Left lung (tissue), 4 donors: ENCODE measurements at regions not wholly inside any gene's neighbourhood (a gene's known extent, or its start where the extent isn't known, plus 50 kb on each side); places are given as distances from the start of the nearest gene placed in this dataset.

Experiments
- ATAC-seq: fragments of 200-7000 bp; cut with Tn5 transposase; one replicate; pipeline ENCODE4 v1.9.1; 2020; ENCODE audit warnings: moderate library complexity
- DNase-seq, 4 donors: peaks; one replicate each; pipeline ENCODE4 v3.0.0-alpha.2; 2013 to 2020
- H3K27ac ChIP-seq, 2 donors: fragments of 200-600 bp; sonication (generic) in 1 of 2; one replicate each; pipeline versions ENCODE4 v1.5.0 to v1.8.0; 2020 to 2021
- H3K27me3 ChIP-seq, 2 donors: fragments of 200-600 bp; sonication (generic) in 1 of 2; one replicate each; pipeline versions ENCODE4 v1.5.0 to v1.8.0; 2020 to 2021
- H3K36me3 ChIP-seq, 2 donors: fragments of 200-600 bp; sonication (generic) in 1 of 2; one replicate each; pipeline versions ENCODE4 v1.5.0 to v1.8.0; 2020 to 2021
- H3K4me1 ChIP-seq, 2 donors: fragments of 200-600 bp; one replicate each; pipeline ENCODE4 v1.8.0; 2021
- H3K4me3 ChIP-seq, 2 donors: fragments of 200-600 bp; sonication (generic) in 1 of 2; one replicate each; pipeline versions ENCODE4 v1.5.0 to v1.8.0; 2020 to 2021; ENCODE audit warnings: mild to moderate bottlenecking in 1 of 2
- H3K9me3 ChIP-seq, 2 donors: fragments of 200-600 bp; sonication (generic) in 1 of 2; one replicate each; pipeline versions ENCODE4 v1.5.0 to v1.8.0; 2020 to 2021
- CTCF ChIP-seq, 2 donors: fragments of 200-600 bp; sonication (generic) in 1 of 2; IDR thresholded peaks; one replicate each; pipeline versions ENCODE4 v1.5.0 to v1.8.0; 2021; ENCODE audit warnings: antibody characterized with exemption in 2 of 2
- intact Hi-C, 2 donors: fragments of 100-400 bp; cut with DNase I; formaldehyde crosslinking; loops; one replicate each; pipeline versions ENCODE4 v1.11.2 to v1.14.2; 2022
- donor health status: DM: no; HTN: yes; CAD: no.
- donor health status: DM: no; HTN: no; CAD: no.

- TF ChIP-seq CTCF (IDR thresholded peaks at IDR 0.05) = no peak
- Histone ChIP-seq H3K27me3 (no peaks in the 10 kb centered on the region), H3K27ac (no peak overlapping the region), H3K36me3 (no peaks in the 10 kb centered on the region), H3K4me1 (no peaks in the 10 kb centered on the region), H3K9me3 (no peaks in the 10 kb centered on the region), H3K4me3 (no peak overlapping the region)
- intact Hi-C loops = no loop called here
- peak; percentile 23 for ATAC-seq
- peak in 2 of 4 donors; percentile 26 to 82 for DNase-seq
Observed at GRCh38 chr4:130125467-130125866, 1029.5 kb downstream of the C4orf33 start.

- Histone ChIP-seq H3K36me3 (no peaks in the 10 kb centered on the region), H3K27me3 (no peaks in the 10 kb centered on the region), H3K27ac (no peak overlapping the region), H3K4me1 (no peaks in the 10 kb centered on the region), H3K9me3 (peaks cover 0 to 5% of the 10 kb centered on the region in 2 donors), H3K4me3 (no peak overlapping the region)
- DNase-seq (no peak), ATAC-seq (no peak)
- intact Hi-C loops = no loop called here
- no peak for TF ChIP-seq CTCF (IDR thresholded peaks at IDR 0.05)
Observed at GRCh38 chr4:130127297-130127696, 1031.3 kb downstream of the C4orf33 start.

- DNase-seq = no peak
- Histone ChIP-seq H3K9me3 (peaks cover 0 to 9% of the 10 kb centered on the region in 2 donors), H3K36me3 (no peaks in the 10 kb centered on the region), H3K27me3 (no peaks in the 10 kb centered on the region), H3K4me1 (no peaks in the 10 kb centered on the region), H3K27ac (no peak overlapping the region), H3K4me3 (no peak overlapping the region)
- no peak for ATAC-seq
- intact Hi-C loops = no loop called here
- TF ChIP-seq CTCF (IDR thresholded peaks at IDR 0.05) = no peak
Observed at GRCh38 chr4:130131536-130131935, 1035.6 kb downstream of the C4orf33 start.

GRCh38 chr4:130141651-130142050 is 1045.7 kb downstream of the C4orf33 start:
- Histone ChIP-seq H3K4me3 (no peak overlapping the region), H3K27ac (no peak overlapping the region), H3K27me3 (no peaks in the 10 kb centered on the region), H3K4me1 (no peaks in the 10 kb centered on the region), H3K9me3 (no peaks in the 10 kb centered on the region), H3K36me3 (no peaks in the 10 kb centered on the region)
- ATAC-seq (no peak), DNase-seq (no peak)
- no peak for TF ChIP-seq CTCF (IDR thresholded peaks at IDR 0.05)
- intact Hi-C loops = no loop called here

- H3K4me1 ChIP-seq = no peaks in the 10 kb centered on the region
- no peak for TF ChIP-seq CTCF (IDR thresholded peaks at IDR 0.05)
- ATAC-seq (no peak), DNase-seq (no peak)
- intact Hi-C loops = no loop called here
- no peaks in the 10 kb centered on the region for H3K9me3 ChIP-seq
- H3K27me3 ChIP-seq = no peaks in the 10 kb centered on the region
- no peaks in the 10 kb centered on the region for H3K36me3 ChIP-seq
- H3K27ac ChIP-seq = no peak overlapping the region
- no peak overlapping the region for H3K4me3 ChIP-seq
Observed at GRCh38 chr4:130143656-130144055, 1047.7 kb downstream of the C4orf33 start.
